ENCODE measurements at regions not wholly inside any gene's neighbourhood (a gene's known extent, or its start where the extent isn't known, plus 50 kb on each side); places are given as distances from the start of the nearest gene placed in this dataset.

- no peak for DNase-seq
Measured at GRCh38 chr15:60057554-60057953, 53.4 kb downstream of the FOXB1 start.

- no peak for DNase-seq
Measured at GRCh38 chr15:60059186-60059585, 55.1 kb downstream of the FOXB1 start.

- no peak for DNase-seq
Measured at GRCh38 chr15:60061758-60062157, 57.6 kb downstream of the FOXB1 start.

GRCh38 chr15:60062826-60063225 lies 58.7 kb downstream of the FOXB1 start:
- DNase-seq, result no peak

GRCh38 chr15:60065951-60066350 lies 61.8 kb downstream of the FOXB1 start:
- no peak for DNase-seq

GRCh38 chr15:60070838-60071493 lies 66.9 kb downstream of the FOXB1 start:
- DNase-seq, result no peak

GRCh38 chr15:60072826-60073465 lies 68.8 kb downstream of the FOXB1 start:
- no peak for DNase-seq

- no peak for DNase-seq
Measured at GRCh38 chr15:60073466-60073840, 69.3 kb downstream of the FOXB1 start.

- DNase-seq, result peak in 1 of 5 experiments; percentile 62
Measured at GRCh38 chr15:60074181-60074885, 70.2 kb downstream of the FOXB1 start.

GRCh38 chr15:60076045-60076444 lies 71.9 kb downstream of the FOXB1 start:
- peak in 1 of 5 experiments; percentile 62 for DNase-seq

GRCh38 chr15:60076582-60077276 lies 72.6 kb downstream of the FOXB1 start:
- DNase-seq, result peak in 1 of 5 experiments; percentile 52

- peak in 1 of 5 experiments; percentile 73 for DNase-seq
Measured at GRCh38 chr15:60077581-60078359, 73.7 kb downstream of the FOXB1 start.

GRCh38 chr15:60079210-60079609 lies 75.1 kb downstream of the FOXB1 start:
- DNase-seq, result peak in 1 of 5 experiments; percentile 71

GRCh38 chr15:60081976-60082375 lies 77.9 kb downstream of the FOXB1 start:
- DNase-seq, result no peak

GRCh38 chr15:60083318-60083717 lies 79.2 kb downstream of the FOXB1 start:
- DNase-seq, result no peak

GRCh38 chr15:60086681-60087429 lies 82.7 kb downstream of the FOXB1 start:
- DNase-seq, result peak in 1 of 5 experiments; percentile 79

GRCh38 chr15:60087561-60087960 lies 83.5 kb downstream of the FOXB1 start:
- no peak for DNase-seq

- no peak for DNase-seq
Measured at GRCh38 chr15:60090747-60091146, 86.6 kb downstream of the FOXB1 start.

- no peak for DNase-seq
Measured at GRCh38 chr15:60091157-60091556, 87.0 kb downstream of the FOXB1 start.

- DNase-seq, result no peak
Measured at GRCh38 chr15:60091911-60092310, 87.8 kb downstream of the FOXB1 start.

- no peak for DNase-seq
Measured at GRCh38 chr15:60093273-60094067, 89.4 kb downstream of the FOXB1 start.

All from T-helper 2 cell (primary cell).